ENCODE measurements at regions not wholly inside any gene's neighbourhood (a gene's known extent, or its start where the extent isn't known, plus 50 kb on each side); places are given as distances from the start of the nearest gene placed in this dataset.
A peak's percentile ranks its signal among the peaks of the same experiment; 100 is the strongest.

DNA sequence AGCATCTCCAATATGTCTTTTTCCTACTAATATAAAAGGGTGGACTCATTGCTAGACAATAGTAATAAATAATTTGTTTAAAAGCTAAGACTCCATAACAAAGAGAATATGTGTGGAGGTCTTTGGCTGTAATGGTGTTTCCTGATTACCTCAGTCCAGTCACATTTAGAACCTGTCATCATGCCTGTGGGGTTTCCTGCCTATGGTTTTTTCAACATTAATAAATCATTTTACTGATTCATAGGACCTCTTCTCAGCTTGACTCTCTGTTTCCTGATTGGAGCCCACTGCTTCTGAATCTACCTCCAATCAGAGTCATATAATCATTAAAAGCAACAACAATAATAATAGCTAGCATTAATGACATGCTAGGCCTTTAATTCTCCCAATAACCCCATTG is 52.4 kb upstream of the GNAI1 start:
- no peak overlapping the region for H3K4me3 ChIP-seq (replicated peaks in 1 of 2; ENCODE audit: low read depth in 2 of 2, low read length in 2 of 2)
- DNase-seq (ENCODE audit: low read depth in 2 of 2) = no peak
- TF ChIP-seq CTCF (IDR thresholded peaks at IDR 0.05; ENCODE audit: low read depth, low read length) = no peak

DNA sequence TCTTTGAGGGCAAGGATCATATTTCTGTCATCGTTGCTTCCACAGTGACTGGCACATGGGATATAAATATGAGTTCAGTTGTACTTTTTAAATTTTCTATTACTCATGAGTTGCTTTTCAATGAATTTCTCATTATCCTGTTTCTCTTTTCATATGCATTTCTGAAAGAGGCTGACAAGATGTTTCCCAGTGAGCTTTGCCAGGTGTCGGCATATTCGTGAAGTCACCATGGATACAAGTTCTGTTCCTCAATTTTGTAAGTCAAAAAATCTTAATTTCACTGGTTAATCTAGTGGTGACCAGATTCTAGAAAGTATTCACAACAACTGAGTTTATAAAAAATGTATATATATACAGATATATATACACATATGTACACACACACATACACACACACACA is 55.7 kb upstream of the GNAI1 start:
- no peak overlapping the region for H3K4me3 ChIP-seq (replicated peaks in 1 of 2; ENCODE audit: low read depth in 2 of 2, low read length in 2 of 2)
- TF ChIP-seq CTCF (IDR thresholded peaks at IDR 0.05; ENCODE audit: low read depth, low read length) = no peak
- DNase-seq (ENCODE audit: low read depth in 2 of 2) = no peak

DNA sequence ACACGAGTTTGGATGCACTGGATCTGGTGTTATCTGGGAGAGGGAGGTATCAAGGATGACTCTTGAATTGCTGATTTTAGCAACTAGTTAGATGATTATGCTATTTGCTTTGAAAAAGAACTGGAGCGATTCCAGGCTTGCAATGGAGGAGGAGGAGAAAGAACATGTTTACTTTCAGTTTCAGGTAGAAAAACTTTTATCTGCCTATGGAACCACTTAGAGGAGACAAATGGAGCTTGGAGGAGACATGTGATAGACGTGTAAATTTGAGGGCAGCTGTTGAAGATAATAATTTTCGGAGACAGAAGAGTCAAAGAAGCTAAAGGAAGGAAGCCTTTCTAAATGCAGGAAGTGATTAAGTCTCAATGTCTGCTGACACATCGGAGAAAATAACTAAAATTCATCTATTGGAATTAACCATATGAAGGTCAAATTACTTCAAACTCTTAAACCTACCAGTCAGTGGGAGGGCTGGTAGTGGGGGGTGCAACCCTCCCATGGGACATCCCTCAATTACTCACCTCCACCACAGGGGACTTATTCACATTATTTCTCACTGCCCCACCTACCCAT is 56.4 kb upstream of the GNAI1 start:
- H3K4me3 ChIP-seq (replicated peaks in 1 of 2; ENCODE audit: low read depth in 2 of 2, low read length in 2 of 2) = peak overlapping the region; percentile 11 to 41
- TF ChIP-seq CTCF (IDR thresholded peaks at IDR 0.05; ENCODE audit: low read depth, low read length) = no peak
- DNase-seq (ENCODE audit: low read depth in 2 of 2) = peak in 1 of 2 donors; percentile 77

DNA sequence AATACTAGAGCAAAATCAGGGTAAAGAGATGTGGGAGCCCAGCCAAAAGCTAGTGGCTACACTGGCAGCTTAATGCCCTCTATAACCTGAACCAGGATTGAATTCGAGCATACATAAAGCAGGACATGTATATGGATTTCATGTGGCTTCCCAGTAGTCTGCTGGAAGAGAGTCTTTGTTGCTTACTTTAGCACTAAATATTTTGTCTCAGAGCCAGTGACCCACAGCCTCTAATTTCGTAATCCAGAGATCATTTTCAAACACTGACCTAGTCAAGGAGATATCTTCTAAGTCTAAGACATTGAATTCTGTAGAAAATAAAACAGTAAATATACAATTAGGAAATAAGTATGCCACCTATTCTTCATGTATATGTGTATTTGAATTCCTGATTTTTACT is 64.2 kb upstream of the GNAI1 start:
- TF ChIP-seq CTCF (IDR thresholded peaks at IDR 0.05; ENCODE audit: low read depth, low read length) = no peak
- H3K4me3 ChIP-seq (replicated peaks in 1 of 2; ENCODE audit: low read depth in 2 of 2, low read length in 2 of 2) = no peak overlapping the region
- peak; percentile 22 to 52 for DNase-seq (ENCODE audit: low read depth in 2 of 2)

GRCh38 chr7:80066639-80067038 is 68.0 kb upstream of the GNAI1 start:
- no peak for TF ChIP-seq CTCF (IDR thresholded peaks at IDR 0.05; ENCODE audit: low read depth, low read length)
- no peak overlapping the region for H3K4me3 ChIP-seq (replicated peaks in 1 of 2; ENCODE audit: low read depth in 2 of 2, low read length in 2 of 2)
- no peak for DNase-seq (ENCODE audit: low read depth in 2 of 2)

GRCh38 chr7:80063834-80064233 is 70.8 kb upstream of the GNAI1 start:
- DNase-seq (ENCODE audit: low read depth in 2 of 2) = no peak
- no peak overlapping the region for H3K4me3 ChIP-seq (replicated peaks in 1 of 2; ENCODE audit: low read depth in 2 of 2, low read length in 2 of 2)
- no peak for TF ChIP-seq CTCF (IDR thresholded peaks at IDR 0.05; ENCODE audit: low read depth, low read length)

- TF ChIP-seq CTCF (IDR thresholded peaks at IDR 0.05; ENCODE audit: low read depth, low read length) = no peak
- DNase-seq (ENCODE audit: low read depth in 2 of 2) = peak; percentile 81 to 87
- H3K4me3 ChIP-seq (replicated peaks in 1 of 2; ENCODE audit: low read depth in 2 of 2, low read length in 2 of 2) = no peak overlapping the region
Measured at GRCh38 chr7:80060218-80060806, 74.3 kb upstream of the GNAI1 start.

Measured in cardiac fibroblast (primary cell).